ENCODE measurements at regions not wholly inside any gene's neighbourhood (a gene's known extent, or its start where the extent isn't known, plus 50 kb on each side); places are given as distances from the start of the nearest gene placed in this dataset.

DNA sequence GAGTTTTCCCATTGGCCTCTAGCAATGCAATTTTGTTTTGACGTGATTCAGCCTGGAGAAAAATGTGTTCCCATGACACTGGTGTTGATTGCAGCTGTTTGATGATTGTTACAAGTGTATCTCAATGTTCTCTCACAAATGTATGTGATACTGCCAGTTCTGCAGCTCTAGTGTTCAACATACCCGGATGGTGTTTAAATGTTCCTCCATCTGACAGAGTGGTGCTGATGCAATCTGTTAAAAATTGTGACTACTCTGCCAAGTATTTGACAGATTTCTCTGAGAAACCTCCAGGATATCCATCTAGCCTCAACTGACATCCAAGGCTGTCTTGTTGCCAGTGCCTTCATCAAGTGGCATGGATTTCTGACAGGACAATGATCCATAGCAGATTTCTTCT, 657.2 kb upstream of the DIAPH2 start:
- TF ChIP-seq, protein P1, sequence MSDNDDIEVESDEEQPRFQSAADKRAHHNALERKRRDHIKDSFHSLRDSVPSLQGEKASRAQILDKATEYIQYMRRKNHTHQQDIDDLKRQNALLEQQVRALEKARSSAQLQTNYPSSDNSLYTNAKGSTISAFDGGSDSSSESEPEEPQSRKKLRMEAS (IDR thresholded peaks at IDR 0.05; ENCODE audit: low read depth, low read length), result no peak
- TF ChIP-seq, protein P2, sequence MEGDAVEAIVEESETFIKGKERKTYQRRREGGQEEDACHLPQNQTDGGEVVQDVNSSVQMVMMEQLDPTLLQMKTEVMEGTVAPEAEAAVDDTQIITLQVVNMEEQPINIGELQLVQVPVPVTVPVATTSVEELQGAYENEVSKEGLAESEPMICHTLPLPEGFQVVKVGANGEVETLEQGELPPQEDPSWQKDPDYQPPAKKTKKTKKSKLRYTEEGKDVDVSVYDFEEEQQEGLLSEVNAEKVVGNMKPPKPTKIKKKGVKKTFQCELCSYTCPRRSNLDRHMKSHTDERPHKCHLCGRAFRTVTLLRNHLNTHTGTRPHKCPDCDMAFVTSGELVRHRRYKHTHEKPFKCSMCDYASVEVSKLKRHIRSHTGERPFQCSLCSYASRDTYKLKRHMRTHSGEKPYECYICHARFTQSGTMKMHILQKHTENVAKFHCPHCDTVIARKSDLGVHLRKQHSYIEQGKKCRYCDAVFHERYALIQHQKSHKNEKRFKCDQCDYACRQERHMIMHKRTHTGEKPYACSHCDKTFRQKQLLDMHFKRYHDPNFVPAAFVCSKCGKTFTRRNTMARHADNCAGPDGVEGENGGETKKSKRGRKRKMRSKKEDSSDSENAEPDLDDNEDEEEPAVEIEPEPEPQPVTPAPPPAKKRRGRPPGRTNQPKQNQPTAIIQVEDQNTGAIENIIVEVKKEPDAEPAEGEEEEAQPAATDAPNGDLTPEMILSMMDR (IDR thresholded peaks at IDR 0.05; ENCODE audit: low read depth, low read length), result no peak
- no peak for TF ChIP-seq POLR2A (IDR thresholded peaks at IDR 0.05; ENCODE audit: extremely low read depth, insufficient read length)
- TF ChIP-seq MYC (IDR thresholded peaks at IDR 0.05; ENCODE audit: low read depth, low read length), result no peak
- H3K4me3 ChIP-seq (ENCODE audit: low read depth, low read length), result no peak overlapping the region
- DNase-seq (ENCODE audit: low read depth), result no peak

DNA sequence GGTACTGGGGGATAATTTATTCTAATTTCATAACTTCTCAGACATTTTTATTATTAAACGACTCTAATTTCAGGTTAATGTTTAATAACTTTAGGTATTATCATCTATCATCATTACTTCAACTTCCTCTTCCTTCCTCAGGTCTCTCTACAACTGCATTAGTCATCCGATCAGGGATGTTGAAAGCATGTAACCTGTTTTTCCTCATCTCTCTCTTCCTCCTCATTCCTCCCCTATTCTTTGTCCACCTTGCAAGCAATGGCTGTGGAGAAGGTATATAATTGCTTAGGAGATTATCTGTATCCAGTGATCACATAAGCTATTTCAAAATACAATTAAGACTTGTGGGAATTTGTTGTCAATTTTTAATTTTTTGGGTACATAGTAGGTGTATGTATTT, 632.6 kb upstream of the DIAPH2 start:
- no peak overlapping the region for H3K4me3 ChIP-seq (ENCODE audit: low read depth, low read length)
- no peak for DNase-seq (ENCODE audit: low read depth)
- TF ChIP-seq, protein P2 (IDR thresholded peaks at IDR 0.05; ENCODE audit: low read depth, low read length), result no peak
- TF ChIP-seq POLR2A (IDR thresholded peaks at IDR 0.05; ENCODE audit: extremely low read depth, insufficient read length) (no peak), MYC (IDR thresholded peaks at IDR 0.05; ENCODE audit: low read depth, low read length) (no peak)
- TF ChIP-seq, protein P1 (IDR thresholded peaks at IDR 0.05; ENCODE audit: low read depth, low read length), result no peak

DNA sequence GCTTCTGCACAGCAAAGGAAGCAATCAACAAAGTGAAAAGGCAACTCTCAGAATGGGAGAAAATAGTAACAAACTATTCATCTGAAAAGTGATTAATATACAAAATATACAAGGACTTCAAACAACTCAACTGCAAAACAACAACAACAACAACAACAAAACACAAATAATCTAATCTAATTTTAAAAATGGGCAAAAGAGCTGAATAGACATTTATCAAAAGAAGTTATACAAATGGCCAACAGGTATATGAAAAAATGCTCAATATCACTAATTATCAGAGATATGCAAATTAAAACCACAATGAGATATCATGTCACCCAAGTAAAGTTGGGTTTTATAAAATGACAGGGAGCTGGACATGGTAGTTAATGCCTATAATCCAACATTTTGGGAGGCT, 602.8 kb upstream of the DIAPH2 start:
- TF ChIP-seq, protein P1 (IDR thresholded peaks at IDR 0.05; ENCODE audit: low read depth, low read length), result no peak
- no peak for TF ChIP-seq MYC (IDR thresholded peaks at IDR 0.05; ENCODE audit: low read depth, low read length)
- no peak for TF ChIP-seq POLR2A (IDR thresholded peaks at IDR 0.05; ENCODE audit: extremely low read depth, insufficient read length)
- TF ChIP-seq, protein P2 (IDR thresholded peaks at IDR 0.05; ENCODE audit: low read depth, low read length), result no peak
- no peak overlapping the region for H3K4me3 ChIP-seq (ENCODE audit: low read depth, low read length)
- no peak for DNase-seq (ENCODE audit: low read depth)

DNA sequence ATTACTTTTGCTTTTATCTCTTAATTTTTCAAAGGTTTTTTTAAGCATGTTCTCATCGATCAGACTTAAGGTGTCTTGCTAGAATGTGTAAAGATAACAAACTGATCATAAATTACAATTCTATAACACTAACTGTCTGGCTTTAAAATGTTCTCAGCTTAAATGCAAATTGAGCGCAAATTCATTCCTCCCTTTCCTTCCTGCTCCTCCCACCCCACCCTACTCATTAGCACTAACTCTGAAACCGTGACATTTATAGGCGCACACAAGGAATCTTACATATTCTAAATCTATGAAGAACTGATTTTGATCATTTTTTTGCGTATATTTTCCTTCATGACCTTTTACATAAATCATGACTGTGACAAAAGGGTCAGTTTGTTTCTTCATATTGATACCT, 590.0 kb upstream of the DIAPH2 start:
- TF ChIP-seq, protein P1 (IDR thresholded peaks at IDR 0.05; ENCODE audit: low read depth, low read length), result no peak
- no peak for TF ChIP-seq MYC (IDR thresholded peaks at IDR 0.05; ENCODE audit: low read depth, low read length)
- TF ChIP-seq, protein P2 (IDR thresholded peaks at IDR 0.05; ENCODE audit: low read depth, low read length), result no peak
- no peak for TF ChIP-seq POLR2A (IDR thresholded peaks at IDR 0.05; ENCODE audit: extremely low read depth, insufficient read length)
- no peak overlapping the region for H3K4me3 ChIP-seq (ENCODE audit: low read depth, low read length)
- no peak for DNase-seq (ENCODE audit: low read depth)

DNA sequence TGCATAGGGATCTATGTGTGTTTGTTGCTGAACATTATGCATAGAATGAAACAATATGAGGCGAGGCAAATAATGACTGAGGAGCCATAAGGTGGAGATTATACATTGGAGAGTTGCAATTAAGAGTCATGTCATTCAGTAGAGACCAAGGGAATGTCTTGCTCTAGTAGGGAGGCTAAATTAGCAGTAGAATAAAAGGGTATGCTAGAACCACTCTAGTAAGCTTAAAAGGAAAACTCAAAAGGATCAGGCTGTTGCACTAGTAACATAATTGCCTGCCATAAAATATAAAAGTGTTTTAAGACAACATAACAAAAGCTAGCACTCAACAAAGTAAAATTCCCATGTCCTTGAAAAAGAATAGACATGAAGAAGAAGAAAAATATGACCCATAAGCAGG, 586.2 kb upstream of the DIAPH2 start:
- no peak overlapping the region for H3K4me3 ChIP-seq (ENCODE audit: low read depth, low read length)
- no peak for TF ChIP-seq MYC (IDR thresholded peaks at IDR 0.05; ENCODE audit: low read depth, low read length)
- TF ChIP-seq POLR2A (IDR thresholded peaks at IDR 0.05; ENCODE audit: extremely low read depth, insufficient read length), result no peak
- TF ChIP-seq, protein P1 (IDR thresholded peaks at IDR 0.05; ENCODE audit: low read depth, low read length), result no peak
- TF ChIP-seq, protein P2 (IDR thresholded peaks at IDR 0.05; ENCODE audit: low read depth, low read length), result no peak
- no peak for DNase-seq (ENCODE audit: low read depth)

DNA sequence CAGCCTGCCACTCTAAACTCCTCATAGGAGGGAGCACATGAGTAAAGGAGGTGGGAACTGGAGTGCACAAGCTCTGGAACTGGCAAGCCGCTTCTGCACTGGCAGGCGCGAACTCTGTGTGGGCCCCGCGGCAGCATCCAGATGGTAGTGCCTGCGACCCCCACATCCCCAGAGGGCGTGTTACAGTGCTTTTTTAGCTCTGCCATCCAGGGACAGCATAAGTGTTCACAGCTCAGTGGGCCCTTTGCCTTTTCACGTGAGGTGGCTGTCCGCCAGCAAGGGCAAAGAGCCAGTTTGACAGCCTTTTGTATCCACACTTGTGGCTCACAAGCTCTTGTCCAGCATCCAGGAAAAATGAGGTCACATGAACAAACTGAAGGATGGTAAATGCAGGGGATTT, 581.6 kb upstream of the DIAPH2 start:
- DNase-seq (ENCODE audit: low read depth), result no peak
- TF ChIP-seq, protein P2 (IDR thresholded peaks at IDR 0.05; ENCODE audit: low read depth, low read length), result no peak
- no peak for TF ChIP-seq POLR2A (IDR thresholded peaks at IDR 0.05; ENCODE audit: extremely low read depth, insufficient read length)
- TF ChIP-seq MYC (IDR thresholded peaks at IDR 0.05; ENCODE audit: low read depth, low read length), result no peak
- TF ChIP-seq, protein P1 (IDR thresholded peaks at IDR 0.05; ENCODE audit: low read depth, low read length), result no peak
- no peak overlapping the region for H3K4me3 ChIP-seq (ENCODE audit: low read depth, low read length)

Data from NB4 (cell line).